ENCODE measurements at regions not wholly inside any gene's neighbourhood (a gene's known extent, or its start where the extent isn't known, plus 50 kb on each side); places are given as distances from the start of the nearest gene placed in this dataset.

DNA sequence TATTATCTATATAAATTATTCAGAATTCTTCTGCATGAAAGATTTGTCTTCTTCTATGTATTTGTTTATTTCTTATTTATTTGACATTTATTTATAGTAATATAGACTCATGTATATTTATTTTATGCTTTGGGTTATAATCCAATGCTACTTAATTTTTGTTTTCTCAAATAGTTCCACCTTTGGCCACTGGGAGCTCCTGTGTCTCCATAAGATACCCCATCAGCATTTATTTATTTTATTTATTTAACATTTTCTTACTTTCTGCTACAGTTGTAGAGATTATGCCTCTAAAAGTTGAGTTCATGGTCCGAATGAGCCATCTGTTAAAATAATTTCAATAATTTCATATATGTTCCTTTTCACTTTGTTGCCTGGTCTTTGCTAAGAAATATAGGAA, 289.4 kb downstream of the ADGRL2 start:
- TF ChIP-seq CTCF (IDR thresholded peaks at IDR 0.05) (no peak), POLR2A (IDR thresholded peaks at IDR 0.05) (no peak)

All from Peyer's patch (tissue), 4 donors.